HepG2 (cell line): ENCODE measurements at regions not wholly inside any gene's neighbourhood (a gene's known extent, or its start where the extent isn't known, plus 50 kb on each side); places are given as distances from the start of the nearest gene placed in this dataset.

Source experiments
- ATAC-seq: fragments of 200-7000 bp; cut with Tn5 transposase; 3 replicates; pipeline ENCODE4 v1.9.1; 2020; ENCODE audit warnings: mild to moderate bottlenecking, moderate library complexity
- BruUV-seq: library from RNA; stranded (reverse); fragments of 400-500 nt; replicated peaks from 2 replicates; lab custom pipeline; 2021; lab: Mats Ljungman, UMichigan
- CTCF ChIA-PET: fragments of 300-600 bp; formaldehyde crosslinking; extraction: SDS; loops from one replicate; lab custom pipeline; 2021; ENCODE audit warnings: low total read pairs, inconsistent platforms, low intra/inter-chr PET ratio; lab: Yijun Ruan, JAX
- POLR2A ChIA-PET: fragments of 350-600 bp; sonication (Branson Sonifier 250); formaldehyde crosslinking; loops from one replicate; lab custom pipeline; 2020; ENCODE audit warnings: antibody characterized with exemption, inconsistent platforms; lab: Yijun Ruan, JAX
- DNase-seq: peaks from one replicate; pipeline ENCODE4 v3.0.0-alpha.2; 2015; ENCODE audit warnings: low spot score
- FAIRE-seq: peaks from 3 replicates; lab custom pipeline; 2011; peaks lifted over from hg19 to GRCh38; lab: Jason Lieb, UNC
- H2AFZ ChIP-seq: one replicate; pipeline ENCODE4 v1.6.1; 2011; ENCODE audit warnings: low read length, inconsistent platforms
- H3K27ac ChIP-seq: fragments of 300-600 bp; 3 replicates; pipeline ENCODE4 v1.8.0; 2011; ENCODE audit warnings: mixed run types, mild to moderate bottlenecking, mixed read lengths, low read length, inconsistent platforms; ENCODE audit not compliant: insufficient read depth; ENCODE audit errors: extremely low read length
- H3K27me3 ChIP-seq, 2 experiments: fragments of 200-600 bp in 1 of 2; 2 replicates in 1 of 2; 3 replicates in 1 of 2; pipeline versions ENCODE4 v1.6.0 to v1.8.0; 2011; ENCODE audit warnings: low read length in 2 of 2, mild to moderate bottlenecking in 2 of 2, moderate library complexity in 2 of 2, inconsistent platforms in 1 of 2; ENCODE audit not compliant: insufficient read depth in 2 of 2, control insufficient read depth in 1 of 2
- H3K36me3 ChIP-seq, 2 experiments: fragments of 200-600 bp in 1 of 2; replicated peaks in 1 of 2; 2 replicates in 1 of 2; 3 replicates in 1 of 2; pipeline versions ENCODE4 v1.5.1 to v1.8.0; 2011; ENCODE audit warnings: low read length in 2 of 2, inconsistent platforms in 1 of 2; ENCODE audit not compliant: insufficient read depth in 2 of 2, control insufficient read depth in 1 of 2
- H3K4me1 ChIP-seq: 2 replicates; pipeline ENCODE4 v1.5.1; 2012; ENCODE audit warnings: low read length, inconsistent platforms; ENCODE audit not compliant: insufficient read depth
- H3K4me2 ChIP-seq: 2 replicates; pipeline ENCODE4 v1.6.0; 2011; ENCODE audit warnings: low read depth, low read length, inconsistent platforms
- H3K4me3 ChIP-seq, 3 experiments: fragments of 200-600 bp in 1 of 3; sonication (generic), shearing (Covaris generic) in 1 of 3; replicated peaks in 1 of 3; 2 replicates each; pipeline ENCODE4 v1.5.1; 2011 to 2016; ENCODE audit warnings: low read length in 3 of 3, inconsistent platforms in 2 of 3, low read depth in 2 of 3, mild to moderate bottlenecking in 2 of 3, control low read depth in 1 of 3, mixed read lengths in 1 of 3; ENCODE audit not compliant: insufficient read depth in 1 of 3
- H3K79me2 ChIP-seq: one replicate; pipeline ENCODE4 v1.6.1; 2011; ENCODE audit warnings: low read length, inconsistent platforms; ENCODE audit not compliant: insufficient read depth
- H3K9ac ChIP-seq: 2 replicates; pipeline ENCODE4 v1.6.0; 2011; ENCODE audit warnings: mild to moderate bottlenecking, low read depth, low read length, inconsistent platforms; ENCODE audit not compliant: insufficient read depth
- H3K9me3 ChIP-seq: 2 replicates; pipeline ENCODE4 v1.5.1; 2012; ENCODE audit warnings: mild to moderate bottlenecking, low read length
- H4K20me1 ChIP-seq: 2 replicates; pipeline ENCODE4 v1.6.0; 2011; ENCODE audit warnings: inconsistent platforms, mild to moderate bottlenecking, low read length, moderate library complexity; ENCODE audit not compliant: insufficient read depth
- ATF1 ChIP-seq: IDR thresholded peaks from 2 replicates; pipeline ENCODE4 v1.6.1; 2016; ENCODE audit warnings: mild to moderate bottlenecking, control low read depth
- HNF4G ChIP-seq, 2 experiments: sonication (generic) in 1 of 2; formaldehyde crosslinking in 1 of 2; IDR thresholded peaks; 2 replicates each; pipeline versions ENCODE4 v1.4.0 to v1.6.1; 2011 to 2020; ENCODE audit warnings: borderline replicate concordance in 2 of 2, low read depth in 2 of 2, mild to moderate bottlenecking in 2 of 2, low read length in 1 of 2, missing genetic modification reagents in 1 of 2, moderate library complexity in 1 of 2
- ISX ChIP-seq: sonication (generic); formaldehyde crosslinking; conservative IDR thresholded peaks from 2 replicates; pipeline ENCODE4 v1.5.0; 2020; ENCODE audit warnings: missing genetic modification reagents
- MTA3 ChIP-seq: sonication (generic); formaldehyde crosslinking; IDR thresholded peaks from 2 replicates; pipeline ENCODE4 v1.4.0; 2020; ENCODE audit warnings: missing genetic modification reagents
- SUZ12 ChIP-seq: fragments of 150-350 bp; IDR thresholded peaks from 2 replicates; pipeline ENCODE4 v1.6.1; 2014; ENCODE audit warnings: low read depth, low read length
- ZNF136 ChIP-seq: sonication (generic); formaldehyde crosslinking; IDR thresholded peaks from 2 replicates; pipeline ENCODE4 v1.8.1; 2022; ENCODE audit warnings: low read depth, mild to moderate bottlenecking, moderate library complexity, missing genetic modification reagents
- ZNF607 ChIP-seq: sonication (generic); formaldehyde crosslinking; IDR thresholded peaks from 2 replicates; pipeline ENCODE4 v1.5.1; 2020; ENCODE audit warnings: missing genetic modification reagents, mild to moderate bottlenecking, borderline replicate concordance
- ZNF7 ChIP-seq: IDR thresholded peaks from 2 replicates; pipeline ENCODE4 v1.6.1; 2016; ENCODE audit warnings: missing biosample characterization, missing genetic modification reagents
- ZNF790 ChIP-seq: sonication (generic); formaldehyde crosslinking; IDR thresholded peaks from 2 replicates; pipeline ENCODE4 v1.8.0; 2022; ENCODE audit warnings: missing genetic modification reagents, mild to moderate bottlenecking, borderline replicate concordance
- ZSCAN9 ChIP-seq: IDR thresholded peaks from 2 replicates; pipeline ENCODE4 v1.6.1; 2016; ENCODE audit warnings: borderline replicate concordance
- WGBS: methylation state at CpG from one replicate; pipeline ENCODE4 v1.1.6; 2017; ENCODE audit warnings: low lambda C conversion rate; 5-methylcytosine and 5-hydroxymethylcytosine counted together
- in situ Hi-C: cut with HindIII; loops from 2 replicates; pipeline ENCODE4 v1.10.0; 2017; ENCODE audit warnings: low pct_unique_long_range_greater_than_20kb; ENCODE audit not compliant: extremely low pct_ligation_motif_present
- intact Hi-C: fragments of 100-400 bp; cut with micrococcal nuclease; formaldehyde crosslinking; loops from one replicate; pipeline ENCODE4 v1.10.0; 2022; ENCODE audit not compliant: unreplicated experiment
- TF ChIP-seq, protein P1 (sequence below): sonication (generic); formaldehyde crosslinking; IDR thresholded peaks from 2 replicates; pipeline ENCODE4 v1.4.0; 2020; ENCODE audit warnings: missing genetic modification reagents, mild to moderate bottlenecking, borderline replicate concordance
- TF ChIP-seq, protein P2 (sequence below): IDR thresholded peaks from 2 replicates; pipeline ENCODE4 v1.6.1; 2018; ENCODE audit warnings: missing genetic modification reagents
- TF ChIP-seq, protein P3 (sequence below): sonication (generic); formaldehyde crosslinking; IDR thresholded peaks from 2 replicates; pipeline ENCODE4 v1.8.0; 2022; ENCODE audit warnings: mild to moderate bottlenecking, missing genetic modification reagents, moderate library complexity
- TF ChIP-seq, protein P4 (sequence below): sonication (generic); formaldehyde crosslinking; IDR thresholded peaks from 2 replicates; pipeline ENCODE4 v1.8.1; 2023; ENCODE audit warnings: mild to moderate bottlenecking, inconsistent platforms, moderate library complexity, missing genetic modification reagents, borderline replicate concordance

DNA sequence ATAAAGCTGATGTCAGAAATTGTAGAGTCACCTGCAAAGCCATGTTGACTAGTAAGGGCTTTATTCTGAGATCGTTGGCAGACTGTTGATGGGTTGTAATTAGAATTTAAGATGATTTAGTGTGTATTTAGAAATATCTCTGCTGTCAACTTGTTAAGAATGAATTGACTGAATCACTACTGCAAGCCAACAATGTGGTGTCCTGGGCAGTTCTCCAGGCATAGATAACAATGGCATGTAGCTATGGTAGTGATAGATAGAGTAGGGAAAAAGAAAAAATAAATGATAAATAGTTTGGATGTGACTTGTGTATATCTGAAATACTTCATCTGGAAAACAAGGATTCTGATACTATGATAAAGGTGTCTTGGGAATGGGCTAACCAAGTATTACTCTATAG lies 640.2 kb downstream of the ARL4A start (continued):
- TF ChIP-seq, protein P1, sequence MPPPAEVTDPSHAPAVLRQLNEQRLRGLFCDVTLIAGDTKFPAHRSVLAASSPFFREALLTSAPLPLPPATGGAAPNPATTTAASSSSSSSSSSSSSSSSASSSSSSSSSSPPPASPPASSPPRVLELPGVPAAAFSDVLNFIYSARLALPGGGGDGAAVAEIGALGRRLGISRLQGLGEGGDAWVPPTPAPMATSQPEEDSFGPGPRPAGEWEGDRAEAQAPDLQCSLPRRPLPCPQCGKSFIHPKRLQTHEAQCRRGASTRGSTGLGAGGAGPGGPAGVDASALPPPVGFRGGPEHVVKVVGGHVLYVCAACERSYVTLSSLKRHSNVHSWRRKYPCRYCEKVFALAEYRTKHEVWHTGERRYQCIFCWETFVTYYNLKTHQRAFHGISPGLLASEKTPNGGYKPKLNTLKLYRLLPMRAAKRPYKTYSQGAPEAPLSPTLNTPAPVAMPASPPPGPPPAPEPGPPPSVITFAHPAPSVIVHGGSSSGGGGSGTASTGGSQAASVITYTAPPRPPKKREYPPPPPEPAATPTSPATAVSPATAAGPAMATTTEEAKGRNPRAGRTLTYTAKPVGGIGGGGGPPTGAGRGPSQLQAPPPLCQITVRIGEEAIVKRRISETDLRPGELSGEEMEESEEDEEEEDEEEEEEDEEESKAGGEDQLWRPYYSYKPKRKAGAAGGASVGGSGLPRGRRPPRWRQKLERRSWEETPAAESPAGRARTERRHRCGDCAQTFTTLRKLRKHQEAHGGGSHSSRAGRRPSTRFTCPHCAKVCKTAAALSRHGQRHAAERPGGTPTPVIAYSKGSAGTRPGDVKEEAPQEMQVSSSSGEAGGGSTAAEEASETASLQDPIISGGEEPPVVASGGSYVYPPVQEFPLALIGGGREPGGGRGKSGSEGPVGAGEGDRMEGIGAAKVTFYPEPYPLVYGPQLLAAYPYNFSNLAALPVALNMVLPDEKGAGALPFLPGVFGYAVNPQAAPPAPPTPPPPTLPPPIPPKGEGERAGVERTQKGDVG (CRISPR knock-in tag): no peak
- TF ChIP-seq MTA3 (CRISPR knock-in tag) (no peak), ZSCAN9 (no peak)
- TF ChIP-seq, protein P2, sequence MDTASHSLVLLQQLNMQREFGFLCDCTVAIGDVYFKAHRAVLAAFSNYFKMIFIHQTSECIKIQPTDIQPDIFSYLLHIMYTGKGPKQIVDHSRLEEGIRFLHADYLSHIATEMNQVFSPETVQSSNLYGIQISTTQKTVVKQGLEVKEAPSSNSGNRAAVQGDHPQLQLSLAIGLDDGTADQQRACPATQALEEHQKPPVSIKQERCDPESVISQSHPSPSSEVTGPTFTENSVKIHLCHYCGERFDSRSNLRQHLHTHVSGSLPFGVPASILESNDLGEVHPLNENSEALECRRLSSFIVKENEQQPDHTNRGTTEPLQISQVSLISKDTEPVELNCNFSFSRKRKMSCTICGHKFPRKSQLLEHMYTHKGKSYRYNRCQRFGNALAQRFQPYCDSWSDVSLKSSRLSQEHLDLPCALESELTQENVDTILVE (CRISPR knock-in tag): no peak

DNA sequence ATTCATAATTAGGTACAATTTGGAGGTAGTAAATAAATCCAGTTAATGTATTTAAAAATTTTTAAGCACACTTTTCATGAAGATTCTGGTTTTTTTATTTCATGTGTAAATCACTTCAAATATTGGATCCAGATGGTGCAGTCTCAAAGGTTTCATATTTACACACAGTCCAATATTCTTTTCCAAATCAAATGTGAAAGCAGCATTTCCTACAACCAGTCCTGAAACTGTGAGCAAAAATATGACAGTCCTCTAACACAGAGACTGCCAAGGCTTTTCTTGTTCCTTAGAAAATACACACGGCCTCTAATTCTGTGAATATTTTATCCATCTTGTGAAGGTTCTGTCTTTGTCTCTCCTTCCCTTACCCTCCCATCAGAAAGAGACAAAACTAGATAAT lies 645.9 kb downstream of the ARL4A start:
- Histone ChIP-seq H3K9me3 (peaks cover 11% of the 10 kb centered on the region; the same call in 1 of the 2 replicates), H2AFZ (no peak overlapping the region), H3K27me3 (no peaks in the 10 kb centered on the region), H3K4me1 (no peaks in the 10 kb centered on the region), H3K4me2 (no peak overlapping the region), H3K36me3 (no peaks in the 10 kb centered on the region), H3K27ac (no peak overlapping the region), H4K20me1 (no peaks in the 10 kb centered on the region), H3K79me2 (no peaks in the 10 kb centered on the region), H3K9ac (no peak overlapping the region), H3K4me3 (no peak overlapping the region)
- ATAC-seq (no peak), FAIRE-seq (no peak), DNase-seq (no peak)
- in situ Hi-C loops (no loop called here), intact Hi-C loops (no loop called here)
- POLR2A ChIA-PET: no interaction called here
- TF ChIP-seq ZNF607 (CRISPR knock-in tag) (no peak), ATF1 (CRISPR knock-in tag) (no peak), ZNF790 (CRISPR knock-in tag) (no peak), ISX (CRISPR knock-in tag) (no peak), HNF4G (IDR thresholded peaks at IDR 0.05; ENCODE audit: borderline replicate concordance, low read depth, low read length) (no peak), HNF4G (CRISPR knock-in tag; IDR thresholded peaks at IDR 0.05; ENCODE audit: borderline replicate concordance, low read depth) (no peak), SUZ12 (no peak), ZNF7 (CRISPR knock-in tag) (no peak), ZNF136 (CRISPR knock-in tag) (no peak)
- TF ChIP-seq, protein P3, sequence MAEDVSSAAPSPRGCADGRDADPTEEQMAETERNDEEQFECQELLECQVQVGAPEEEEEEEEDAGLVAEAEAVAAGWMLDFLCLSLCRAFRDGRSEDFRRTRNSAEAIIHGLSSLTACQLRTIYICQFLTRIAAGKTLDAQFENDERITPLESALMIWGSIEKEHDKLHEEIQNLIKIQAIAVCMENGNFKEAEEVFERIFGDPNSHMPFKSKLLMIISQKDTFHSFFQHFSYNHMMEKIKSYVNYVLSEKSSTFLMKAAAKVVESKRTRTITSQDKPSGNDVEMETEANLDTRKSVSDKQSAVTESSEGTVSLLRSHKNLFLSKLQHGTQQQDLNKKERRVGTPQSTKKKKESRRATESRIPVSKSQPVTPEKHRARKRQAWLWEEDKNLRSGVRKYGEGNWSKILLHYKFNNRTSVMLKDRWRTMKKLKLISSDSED (CRISPR knock-in tag): no peak
- TF ChIP-seq, protein P4, sequence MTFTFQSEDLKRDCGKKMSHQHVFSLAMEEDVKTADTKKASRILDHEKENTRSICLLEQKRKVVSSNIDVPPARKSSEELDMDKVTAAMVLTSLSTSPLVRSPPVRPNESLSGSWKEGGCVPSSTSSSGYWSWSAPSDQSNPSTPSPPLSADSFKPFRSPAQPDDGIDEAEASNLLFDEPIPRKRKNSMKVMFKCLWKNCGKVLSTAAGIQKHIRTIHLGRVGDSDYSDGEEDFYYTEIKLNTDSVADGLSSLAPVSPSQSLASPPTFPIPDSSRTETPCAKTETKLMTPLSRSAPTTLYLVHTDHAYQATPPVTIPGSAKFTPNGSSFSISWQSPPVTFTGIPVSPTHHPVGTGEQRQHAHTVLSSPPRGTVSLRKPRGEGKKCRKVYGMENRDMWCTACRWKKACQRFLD: no peak
- no TSS peak for BruUV-seq
- WGBS: 0% methylated on average over 1 of the region's 1 CpG
- CTCF ChIA-PET: no interaction called here
